Endothelial cell of umbilical vein (primary cell): ENCODE measurements at regions not wholly inside any gene's neighbourhood (a gene's known extent, or its start where the extent isn't known, plus 50 kb on each side); places are given as distances from the start of the nearest gene placed in this dataset.

Source experiments
- BruUV-seq: library from RNA; stranded (reverse); fragments of 400-500 nt; replicated peaks from 2 replicates; lab custom pipeline; 2021; lab: Mats Ljungman, UMichigan
- CTCF ChIA-PET: fragments of 300-600, 350-600 bp; sonication (Branson Sonifier 250); formaldehyde crosslinking; loops from one replicate; lab custom pipeline; 2021; ENCODE audit warnings: antibody characterized with exemption, inconsistent platforms; lab: Charles Lee
- POLR2A ChIA-PET: fragments of 300-600, 350-600 bp; sonication (Branson Sonifier 250); formaldehyde crosslinking; loops from one replicate; lab custom pipeline; 2021; ENCODE audit warnings: antibody characterized with exemption, inconsistent platforms; lab: Charles Lee
- DNase-seq: peaks from one replicate; pipeline ENCODE4 v3.0.0-alpha.2; 2011; ENCODE audit warnings: low read depth, low spot score
- FAIRE-seq: peaks from 2 replicates; lab custom pipeline; 2011; peaks lifted over from hg19 to GRCh38; lab: Jason Lieb, UNC
- H2AFZ ChIP-seq: 2 replicates; pipeline ENCODE4 v1.6.0; 2012; ENCODE audit warnings: low read depth, low read length, control low read depth, inconsistent platforms
- H3K27ac ChIP-seq: 2 replicates; pipeline ENCODE4 v1.5.1; 2011; ENCODE audit warnings: low read depth, mild to moderate bottlenecking, control low read depth, low read length, moderate library complexity; ENCODE audit not compliant: insufficient read depth
- H3K27me3 ChIP-seq, 2 experiments: 2 replicates each; pipeline versions ENCODE4 v1.6.0 to v1.6.1; 2011; ENCODE audit warnings: low read length in 2 of 2, mixed read lengths in 1 of 2; ENCODE audit not compliant: control insufficient read depth in 2 of 2, insufficient read depth in 2 of 2
- H3K36me3 ChIP-seq, 2 experiments: 2 replicates in 1 of 2; 3 replicates in 1 of 2; pipeline ENCODE4 v1.5.1; 2011; ENCODE audit warnings: low read length in 2 of 2, mild to moderate bottlenecking in 1 of 2, moderate library complexity in 1 of 2; ENCODE audit not compliant: control insufficient read depth in 2 of 2, insufficient read depth in 2 of 2; ENCODE audit errors: extremely low read depth in 1 of 2
- H3K4me1 ChIP-seq: 3 replicates; pipeline ENCODE4 v1.5.1; 2011; ENCODE audit warnings: mild to moderate bottlenecking, low read length; ENCODE audit not compliant: control insufficient read depth, insufficient read depth; ENCODE audit errors: extremely low read depth
- H3K4me2 ChIP-seq: 2 replicates; pipeline ENCODE4 v1.6.1; 2011; ENCODE audit warnings: low read length, control low read depth, mixed read lengths; ENCODE audit not compliant: insufficient read depth
- H3K4me3 ChIP-seq, 3 experiments: fragments of 200-600 bp in 1 of 3; sonication (generic), shearing (Covaris generic) in 1 of 3; replicated peaks in 1 of 3; 2 replicates each; pipeline ENCODE4 v1.5.1; 2011 to 2016; ENCODE audit warnings: control low read depth in 3 of 3, low read length in 3 of 3, mild to moderate bottlenecking in 2 of 3, inconsistent platforms in 1 of 3, low read depth in 1 of 3, moderate library complexity in 1 of 3; ENCODE audit not compliant: insufficient read depth in 1 of 3
- H3K79me2 ChIP-seq: 2 replicates; pipeline ENCODE4 v1.6.0; 2012; ENCODE audit warnings: low read length, inconsistent platforms; ENCODE audit not compliant: control insufficient read depth, insufficient read depth
- H3K9ac ChIP-seq: replicated peaks from 2 replicates; pipeline ENCODE3; 2011; ENCODE audit warnings: low read length, control low read depth; ENCODE audit not compliant: insufficient read depth; ENCODE audit errors: extremely low read depth
- H3K9me1 ChIP-seq: replicated peaks from 3 replicates; pipeline ENCODE4 v1.6.0; 2011; ENCODE audit warnings: mild to moderate bottlenecking, low read length; ENCODE audit not compliant: control insufficient read depth, insufficient read depth; ENCODE audit errors: extremely low read depth
- H3K9me3 ChIP-seq: replicated peaks from 2 replicates; pipeline ENCODE4 v1.5.1; 2012; ENCODE audit warnings: low read length, inconsistent platforms; ENCODE audit not compliant: control insufficient read depth, insufficient read depth
- H4K20me1 ChIP-seq: replicated peaks from 2 replicates; pipeline ENCODE3; 2011; ENCODE audit warnings: mild to moderate bottlenecking, low read length; ENCODE audit not compliant: control insufficient read depth, insufficient read depth; ENCODE audit errors: extremely low read depth
- CTCF ChIP-seq, 2 donors: IDR thresholded peaks; 1 replicate in 1 of 2; 2 replicates in 1 of 2; pipeline ENCODE4 v1.5.1; 2011; ENCODE audit warnings: low read length in 2 of 2, mild to moderate bottlenecking in 2 of 2, moderate library complexity in 2 of 2, control low read depth in 1 of 2, inconsistent platforms in 1 of 2, low read depth in 1 of 2; ENCODE audit not compliant: insufficient read depth in 1 of 2; ENCODE audit errors: extremely low read depth in 1 of 2
- EZH2 ChIP-seq: IDR thresholded peaks from 2 replicates; pipeline ENCODE4 v1.6.1; 2012; ENCODE audit warnings: borderline replicate concordance, low read depth, mild to moderate bottlenecking, moderate library complexity, low read length, inconsistent platforms; ENCODE audit not compliant: severe bottlenecking
- FOS ChIP-seq: IDR thresholded peaks from 2 replicates; pipeline ENCODE4 v1.6.1; 2011; ENCODE audit warnings: mild to moderate bottlenecking, low read length, moderate library complexity, borderline replicate concordance; ENCODE audit not compliant: insufficient read depth
- dilution Hi-C: fragments of 300-500 bp; cut with MboI; formaldehyde crosslinking; loops from one replicate; pipeline ENCODE4 v1.15.0; 2019; ENCODE audit warnings: low sequenced_read_pairs; ENCODE audit not compliant: extremely low pct_ligation_motif_present
- intact Hi-C: fragments of 100-400 bp; cut with micrococcal nuclease; formaldehyde crosslinking; loops from one replicate; pipeline ENCODE4 v1.10.0; 2022
- TF ChIP-seq, protein P1 (sequence below): IDR thresholded peaks from 2 replicates; pipeline ENCODE4 v1.6.1; 2011; ENCODE audit not compliant: insufficient read depth, insufficient read length

GRCh38 chr16:65936096-65936495 lies 430.4 kb upstream of the CDH5 start:
- BruUV-seq, result no TSS peak
- no peak for FAIRE-seq
- dilution Hi-C loops, result no loop called here

GRCh38 chr16:65934443-65934842 lies 432.0 kb upstream of the CDH5 start:
- H3K4me1 ChIP-seq, result no peaks in the 10 kb centered on the region
- intact Hi-C loops (no loop called here), dilution Hi-C loops (no loop called here)
- POLR2A ChIA-PET, result no interaction called here
- H3K9me1 ChIP-seq, result no peaks in the 10 kb centered on the region
- H2AFZ ChIP-seq, result no peak overlapping the region
- H3K9me3 ChIP-seq, result no peaks in the 10 kb centered on the region
- no peak overlapping the region for H3K4me2 ChIP-seq
- DNase-seq, result no peak
- no peaks in the 10 kb centered on the region for H3K36me3 ChIP-seq
- CTCF ChIA-PET, result no interaction called here
- TF ChIP-seq, protein P1, sequence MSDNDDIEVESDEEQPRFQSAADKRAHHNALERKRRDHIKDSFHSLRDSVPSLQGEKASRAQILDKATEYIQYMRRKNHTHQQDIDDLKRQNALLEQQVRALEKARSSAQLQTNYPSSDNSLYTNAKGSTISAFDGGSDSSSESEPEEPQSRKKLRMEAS, result no peak
- H3K27me3 ChIP-seq, result no peaks in the 10 kb centered on the region
- H3K9ac ChIP-seq, result no peak overlapping the region
- no peak overlapping the region for H3K27ac ChIP-seq
- H3K4me3 ChIP-seq, result no peak overlapping the region
- H3K79me2 ChIP-seq, result no peaks in the 10 kb centered on the region
- FAIRE-seq, result no peak
- no peaks in the 10 kb centered on the region for H4K20me1 ChIP-seq
- BruUV-seq, result no TSS peak

More at GRCh38 chr16:65936096-65936495, 430.4 kb upstream of the CDH5 start:
- intact Hi-C loops, result no loop called here
- Histone ChIP-seq H2AFZ (no peak overlapping the region), H3K9me3 (no peaks in the 10 kb centered on the region), H3K4me1 (no peaks in the 10 kb centered on the region), H4K20me1 (no peaks in the 10 kb centered on the region), H3K9ac (no peak overlapping the region), H3K27me3 (no peaks in the 10 kb centered on the region), H3K27ac (no peak overlapping the region), H3K36me3 (no peaks in the 10 kb centered on the region), H3K4me2 (no peak overlapping the region), H3K79me2 (no peaks in the 10 kb centered on the region), H3K9me1 (no peaks in the 10 kb centered on the region), H3K4me3 (no peak overlapping the region)
- POLR2A ChIA-PET, result no interaction called here
- DNase-seq, result no peak
- no peak for TF ChIP-seq FOS
- no peak for TF ChIP-seq CTCF (IDR thresholded peaks at IDR 0.05; ENCODE audit: extremely low read depth in 1 of 2, insufficient read depth in 1 of 2, low read depth in 1 of 2, low read length in 2 of 2)
- no peak for TF ChIP-seq EZH2
- CTCF ChIA-PET, result no interaction called here
